Hepatocyte (in vitro differentiated cells): ENCODE measurements at regions not wholly inside any gene's neighbourhood (a gene's known extent, or its start where the extent isn't known, plus 50 kb on each side); places are given as distances from the start of the nearest gene placed in this dataset.

ENCODE experiments used
- DNase-seq: peaks from one replicate; pipeline ENCODE4 v3.0.0-alpha.2; 2016; ENCODE audit warnings: low spot score
- H2AFZ ChIP-seq: fragments of 200-600 bp; sonication (generic); 2 replicates; pipeline ENCODE4 v1.6.0; 2016; ENCODE audit warnings: antibody characterized with exemption, mild to moderate bottlenecking
- H3K27ac ChIP-seq: fragments of 200-600 bp; sonication (generic); 2 replicates; pipeline ENCODE4 v1.5.1; 2016; ENCODE audit warnings: mild to moderate bottlenecking
- H3K27me3 ChIP-seq: fragments of 200-600 bp; sonication (generic); 2 replicates; pipeline ENCODE4 v1.6.1; 2016
- H3K36me3 ChIP-seq: fragments of 200-600 bp; sonication (generic); replicated peaks from 2 replicates; pipeline ENCODE4 v1.5.1; 2016; ENCODE audit warnings: low read depth; ENCODE audit not compliant: insufficient read depth
- H3K4me1 ChIP-seq: fragments of 200-600 bp; sonication (generic); 2 replicates; pipeline ENCODE4 v1.5.1; 2016; ENCODE audit warnings: mild to moderate bottlenecking, moderate library complexity; ENCODE audit not compliant: insufficient read depth
- H3K4me2 ChIP-seq: fragments of 200-600 bp; sonication (generic); 2 replicates; pipeline ENCODE4 v1.6.0; 2016
- H3K4me3 ChIP-seq: fragments of 200-600 bp; sonication (generic); 2 replicates; pipeline ENCODE4 v1.5.1; 2016; ENCODE audit warnings: mild to moderate bottlenecking
- H3K79me2 ChIP-seq: fragments of 200-600 bp; sonication (generic); 2 replicates; pipeline ENCODE4 v1.6.0; 2017; ENCODE audit warnings: mild to moderate bottlenecking
- H3K9me2 ChIP-seq: fragments of 200-600 bp; sonication (generic); replicated peaks from 2 replicates; pipeline ENCODE4 v1.6.0; 2017; ENCODE audit warnings: mild to moderate bottlenecking; ENCODE audit not compliant: insufficient read depth
- H3K9me3 ChIP-seq: fragments of 200-600 bp; sonication (generic); 2 replicates; pipeline ENCODE4 v1.5.1; 2016; ENCODE audit warnings: low read depth, mild to moderate bottlenecking
- H4K20me1 ChIP-seq: fragments of 200-600 bp; sonication (generic); 2 replicates; pipeline ENCODE4 v1.6.0; 2016; ENCODE audit warnings: mild to moderate bottlenecking; ENCODE audit not compliant: insufficient read depth, poor library complexity, severe bottlenecking
- EZH2 ChIP-seq: fragments of 200-600 bp; sonication (generic); IDR thresholded peaks from 2 replicates; pipeline ENCODE4 v1.6.1; 2016; ENCODE audit warnings: antibody characterized with exemption, mild to moderate bottlenecking, borderline replicate concordance
- EZH2phosphoT487 ChIP-seq: fragments of 200-600 bp; sonication (generic); IDR thresholded peaks from one replicate; pipeline ENCODE4 v1.6.1; 2018; ENCODE audit warnings: antibody characterized with exemption, mild to moderate bottlenecking, low read depth, moderate library complexity; ENCODE audit not compliant: unreplicated experiment, severe bottlenecking
- WGBS: methylation state at CpG from one replicate; pipeline ENCODE4 v1.1.6; 2016; ENCODE audit warnings: low lambda C conversion rate; ENCODE audit errors: missing lambda C conversion rate; 5-methylcytosine and 5-hydroxymethylcytosine counted together
- TF ChIP-seq, protein P1 (sequence below): fragments of 200-600 bp; sonication (generic); IDR thresholded peaks from 2 replicates; pipeline ENCODE4 v1.5.1; 2016; ENCODE audit warnings: antibody characterized with exemption, mild to moderate bottlenecking; ENCODE audit not compliant: poor library complexity

DNA sequence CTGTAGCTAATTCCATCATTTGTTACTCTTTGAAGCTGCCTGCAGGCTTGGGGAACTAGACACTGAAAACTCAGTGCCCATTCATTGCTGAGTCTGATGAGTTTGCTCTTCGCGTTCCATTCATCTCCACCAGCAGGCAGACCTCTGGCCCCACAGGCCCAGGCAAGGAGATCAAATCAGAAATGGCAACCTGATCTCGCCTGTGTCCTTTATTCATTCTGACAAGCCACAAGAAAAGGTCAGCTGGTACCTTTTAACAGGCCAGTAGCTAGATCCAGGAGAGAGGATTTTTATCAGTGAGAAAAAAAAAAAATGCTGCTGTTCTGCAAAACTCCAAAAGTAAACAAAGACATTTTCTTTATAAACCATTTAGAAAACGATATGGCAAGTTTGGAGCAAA, 742.5 kb downstream of the ETS1 start:
- no peaks in the 10 kb centered on the region for H4K20me1 ChIP-seq
- H3K9me3 ChIP-seq, result no peaks in the 10 kb centered on the region
- no peak overlapping the region for H3K27ac ChIP-seq
- H3K79me2 ChIP-seq, result no peaks in the 10 kb centered on the region
- no peak overlapping the region for H3K4me2 ChIP-seq
- H2AFZ ChIP-seq, result no peak overlapping the region
- WGBS, result 69% methylated on average over 4 of the region's 4 CpGs
- H3K4me1 ChIP-seq, result peaks cover 8% of the 10 kb centered on the region
- no peak for TF ChIP-seq EZH2
- TF ChIP-seq, protein P1, sequence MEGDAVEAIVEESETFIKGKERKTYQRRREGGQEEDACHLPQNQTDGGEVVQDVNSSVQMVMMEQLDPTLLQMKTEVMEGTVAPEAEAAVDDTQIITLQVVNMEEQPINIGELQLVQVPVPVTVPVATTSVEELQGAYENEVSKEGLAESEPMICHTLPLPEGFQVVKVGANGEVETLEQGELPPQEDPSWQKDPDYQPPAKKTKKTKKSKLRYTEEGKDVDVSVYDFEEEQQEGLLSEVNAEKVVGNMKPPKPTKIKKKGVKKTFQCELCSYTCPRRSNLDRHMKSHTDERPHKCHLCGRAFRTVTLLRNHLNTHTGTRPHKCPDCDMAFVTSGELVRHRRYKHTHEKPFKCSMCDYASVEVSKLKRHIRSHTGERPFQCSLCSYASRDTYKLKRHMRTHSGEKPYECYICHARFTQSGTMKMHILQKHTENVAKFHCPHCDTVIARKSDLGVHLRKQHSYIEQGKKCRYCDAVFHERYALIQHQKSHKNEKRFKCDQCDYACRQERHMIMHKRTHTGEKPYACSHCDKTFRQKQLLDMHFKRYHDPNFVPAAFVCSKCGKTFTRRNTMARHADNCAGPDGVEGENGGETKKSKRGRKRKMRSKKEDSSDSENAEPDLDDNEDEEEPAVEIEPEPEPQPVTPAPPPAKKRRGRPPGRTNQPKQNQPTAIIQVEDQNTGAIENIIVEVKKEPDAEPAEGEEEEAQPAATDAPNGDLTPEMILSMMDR, result no peak
- no peak for TF ChIP-seq EZH2phosphoT487
- no peak for DNase-seq
- H3K36me3 ChIP-seq, result no peaks in the 10 kb centered on the region
- no peaks in the 10 kb centered on the region for H3K9me2 ChIP-seq
- no peaks in the 10 kb centered on the region for H3K27me3 ChIP-seq
- no peak overlapping the region for H3K4me3 ChIP-seq

DNA sequence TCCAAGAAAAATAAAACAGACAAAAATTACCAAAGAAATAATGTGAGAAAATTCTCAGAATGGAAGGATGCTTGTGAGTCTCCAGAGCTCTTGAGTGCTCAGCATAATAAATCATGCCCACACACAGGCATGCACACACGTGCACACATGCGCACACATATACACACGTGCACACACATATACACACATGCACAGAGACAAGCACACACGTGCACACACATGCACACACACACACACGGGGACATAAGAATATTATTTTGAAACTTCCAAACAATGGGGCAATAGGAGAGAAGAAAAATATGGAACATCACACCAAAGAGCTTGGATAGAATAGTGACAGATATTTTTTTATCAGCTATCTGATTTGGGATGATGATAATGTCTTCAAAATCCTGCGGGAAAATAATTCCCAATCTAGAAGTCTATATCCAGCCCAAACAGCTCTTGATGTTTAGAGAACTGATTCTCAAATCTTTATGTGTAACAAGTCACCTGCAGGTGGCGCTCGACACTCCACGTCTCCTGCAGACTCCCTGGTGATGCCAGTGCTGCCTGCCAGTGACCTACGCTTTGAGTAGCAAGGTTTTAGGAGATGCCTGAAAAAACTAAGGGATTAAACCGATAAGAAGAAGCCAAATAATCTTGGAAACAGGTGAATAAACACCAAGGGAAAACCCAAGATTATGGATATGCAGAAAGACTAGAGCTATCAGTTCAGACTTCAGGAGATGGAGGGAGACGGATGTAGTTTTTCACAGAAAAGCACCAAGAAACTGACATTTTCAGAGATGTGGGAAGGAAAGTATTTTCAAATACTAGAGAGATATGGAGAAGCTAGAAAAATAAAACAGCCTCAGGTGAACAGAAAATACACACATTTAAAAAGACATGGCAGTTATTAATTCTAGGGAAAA, 743.6 kb downstream of the ETS1 start:
- H3K4me3 ChIP-seq, result no peak overlapping the region
- peak; percentile 88 for DNase-seq
- H2AFZ ChIP-seq, result no peak overlapping the region

DNA sequence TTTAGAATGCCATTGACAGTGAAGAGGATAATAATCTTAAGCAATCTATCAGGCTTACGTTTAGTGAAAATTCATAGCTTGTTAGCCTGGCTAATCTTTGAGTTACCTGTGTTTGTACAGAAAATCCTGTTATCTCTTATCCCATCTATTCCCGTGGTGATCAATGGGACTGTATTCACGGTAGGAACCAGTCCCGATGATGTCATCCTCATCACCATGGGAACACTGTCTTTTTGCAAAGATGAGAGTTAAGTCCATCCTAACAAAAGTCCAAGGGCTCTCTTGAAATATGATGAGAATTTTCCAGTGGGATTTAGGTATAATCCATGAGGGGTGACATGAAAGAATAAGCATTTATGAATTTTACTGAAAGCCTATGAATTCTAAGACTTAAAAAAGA, 762.2 kb downstream of the ETS1 start:
- no peak overlapping the region for H3K4me3 ChIP-seq
- H3K27me3 ChIP-seq, result no peaks in the 10 kb centered on the region
- no peaks in the 10 kb centered on the region for H4K20me1 ChIP-seq
- H3K4me2 ChIP-seq, result no peak overlapping the region
- no peak overlapping the region for H2AFZ ChIP-seq
- WGBS, result 42% methylated on average over 4 of the region's 4 CpGs
- no peak for TF ChIP-seq EZH2phosphoT487
- no peaks in the 10 kb centered on the region for H3K4me1 ChIP-seq
- H3K9me3 ChIP-seq, result no peaks in the 10 kb centered on the region
- H3K79me2 ChIP-seq, result no peaks in the 10 kb centered on the region
- no peaks in the 10 kb centered on the region for H3K9me2 ChIP-seq
- DNase-seq, result no peak
- no peaks in the 10 kb centered on the region for H3K36me3 ChIP-seq
- no peak overlapping the region for H3K27ac ChIP-seq

More for the DNA sequence above, 743.6 kb downstream of the ETS1 start:
- no peaks in the 10 kb centered on the region for H3K9me3 ChIP-seq
- 33% methylated on average over 12 of the region's 12 CpGs for WGBS
- TF ChIP-seq, protein P1, result peak; percentile 75
- no peak for TF ChIP-seq EZH2
- no peaks in the 10 kb centered on the region for H3K36me3 ChIP-seq
- H3K4me1 ChIP-seq, result peaks cover 8% of the 10 kb centered on the region
- no peak overlapping the region for H3K4me2 ChIP-seq
- H4K20me1 ChIP-seq, result no peaks in the 10 kb centered on the region
- H3K27ac ChIP-seq, result no peak overlapping the region
- H3K9me2 ChIP-seq, result no peaks in the 10 kb centered on the region
- no peaks in the 10 kb centered on the region for H3K27me3 ChIP-seq
- no peaks in the 10 kb centered on the region for H3K79me2 ChIP-seq

- Histone ChIP-seq H3K4me2 (no peak overlapping the region), H4K20me1 (no peaks in the 10 kb centered on the region), H3K4me1 (no peaks in the 10 kb centered on the region), H3K27me3 (no peaks in the 10 kb centered on the region), H3K27ac (no peak overlapping the region), H3K79me2 (no peaks in the 10 kb centered on the region), H2AFZ (no peak overlapping the region), H3K9me2 (no peaks in the 10 kb centered on the region), H3K4me3 (no peak overlapping the region), H3K36me3 (no peaks in the 10 kb centered on the region), H3K9me3 (no peaks in the 10 kb centered on the region)
- no peak for DNase-seq
- no peak for TF ChIP-seq EZH2phosphoT487
- TF ChIP-seq EZH2, result no peak
- TF ChIP-seq, protein P1, result no peak
- WGBS, result 74% methylated on average over 3 of the region's 3 CpGs
Observed at GRCh38 chr11:127818625-127819024, 768.7 kb downstream of the ETS1 start.
